ENCODE measurements at regions not wholly inside any gene's neighbourhood (a gene's known extent, or its start where the extent isn't known, plus 50 kb on each side); places are given as distances from the start of the nearest gene placed in this dataset.

GRCh38 chr1:201746156-201746555, 82.8 kb upstream of the IPO9 start:
- Histone ChIP-seq H3K4me2 (no peak overlapping the region), H3K79me2 (ENCODE audit: low read depth) (0 out of 2 replicates have a peak, but pooled peaks cover 12% of the 10 kb centered on the region), H2AFZ (no peak overlapping the region), H3K4me1 (replicated peaks; ENCODE audit: insufficient read depth) (peaks cover 66% of the 10 kb centered on the region), H3K9me3 (ENCODE audit: insufficient read depth, low read depth) (no peaks in the 10 kb centered on the region), H3K4me3 (no peak overlapping the region), H3K27me3 (ENCODE audit: insufficient read depth, low read depth) (no peaks in the 10 kb centered on the region), H3F3A (ENCODE audit: insufficient read depth, low read depth) (peaks cover 23% of the 10 kb centered on the region; the same call in 1 of the 2 replicates), H4K20me1 (ENCODE audit: insufficient read depth) (no peaks in the 10 kb centered on the region; the same call in 1 of the 2 replicates), H3K9me2 (ENCODE audit: insufficient read depth) (no peaks in the 10 kb centered on the region), H3K27ac (no peak overlapping the region), H3K36me3 (ENCODE audit: low read depth) (no peaks in the 10 kb centered on the region)
- no peak for DNase-seq
- CTCF ChIA-PET: interaction anchor here (0.6 kb wide), 1 partner anchor 416 kb away, joined by 4 read pairs; no protein-coding TSS in a partner anchor
- POLR2A ChIA-PET (ENCODE audit: unreplicated experiment): interaction anchor here (0.5 kb wide), 1 partner anchor 49 kb away, joined by 8 read pairs; no protein-coding TSS in a partner anchor
- no TSS peak for BruUV-seq (replicated peaks)
- TF ChIP-seq, protein P1, sequence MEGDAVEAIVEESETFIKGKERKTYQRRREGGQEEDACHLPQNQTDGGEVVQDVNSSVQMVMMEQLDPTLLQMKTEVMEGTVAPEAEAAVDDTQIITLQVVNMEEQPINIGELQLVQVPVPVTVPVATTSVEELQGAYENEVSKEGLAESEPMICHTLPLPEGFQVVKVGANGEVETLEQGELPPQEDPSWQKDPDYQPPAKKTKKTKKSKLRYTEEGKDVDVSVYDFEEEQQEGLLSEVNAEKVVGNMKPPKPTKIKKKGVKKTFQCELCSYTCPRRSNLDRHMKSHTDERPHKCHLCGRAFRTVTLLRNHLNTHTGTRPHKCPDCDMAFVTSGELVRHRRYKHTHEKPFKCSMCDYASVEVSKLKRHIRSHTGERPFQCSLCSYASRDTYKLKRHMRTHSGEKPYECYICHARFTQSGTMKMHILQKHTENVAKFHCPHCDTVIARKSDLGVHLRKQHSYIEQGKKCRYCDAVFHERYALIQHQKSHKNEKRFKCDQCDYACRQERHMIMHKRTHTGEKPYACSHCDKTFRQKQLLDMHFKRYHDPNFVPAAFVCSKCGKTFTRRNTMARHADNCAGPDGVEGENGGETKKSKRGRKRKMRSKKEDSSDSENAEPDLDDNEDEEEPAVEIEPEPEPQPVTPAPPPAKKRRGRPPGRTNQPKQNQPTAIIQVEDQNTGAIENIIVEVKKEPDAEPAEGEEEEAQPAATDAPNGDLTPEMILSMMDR (conservative IDR thresholded peaks at IDR 0.05): no peak
- no peak for TF ChIP-seq EZH2 (IDR thresholded peaks at IDR 0.05; ENCODE audit: low read depth)
- intact Hi-C loops (cut with micrococcal nuclease; ENCODE audit: unreplicated experiment): no loop called here

GRCh38 chr1:201747261-201747660, 81.7 kb upstream of the IPO9 start:
- H3K9me3 ChIP-seq (ENCODE audit: insufficient read depth, low read depth): no peaks in the 10 kb centered on the region
- ChIA-PET CTCF (interaction anchor here (1.0 kb wide), 1 partner anchor 85 kb away, joined by 3 read pairs; no protein-coding TSS in a partner anchor), POLR2A (ENCODE audit: unreplicated experiment) (no interaction called here)
- no peak for TF ChIP-seq EZH2 (IDR thresholded peaks at IDR 0.05; ENCODE audit: low read depth)
- TF ChIP-seq, protein P1 (conservative IDR thresholded peaks at IDR 0.05): no peak
- H3K27ac ChIP-seq: no peak overlapping the region
- DNase-seq: no peak
- no peaks in the 10 kb centered on the region for H3K36me3 ChIP-seq (ENCODE audit: low read depth)
- H2AFZ ChIP-seq: no peak overlapping the region
- no peak overlapping the region for H3K4me2 ChIP-seq
- H3K4me1 ChIP-seq (replicated peaks; ENCODE audit: insufficient read depth): peaks cover 60% of the 10 kb centered on the region
- 0 out of 2 replicates have a peak, but pooled peaks cover 11% of the 10 kb centered on the region for H3K79me2 ChIP-seq (ENCODE audit: low read depth)
- H4K20me1 ChIP-seq (ENCODE audit: insufficient read depth): no peaks in the 10 kb centered on the region; the same call in 1 of the 2 replicates
- H3K27me3 ChIP-seq (ENCODE audit: insufficient read depth, low read depth): no peaks in the 10 kb centered on the region
- H3K4me3 ChIP-seq: no peak overlapping the region
- H3F3A ChIP-seq (ENCODE audit: insufficient read depth, low read depth): peaks cover 14% of the 10 kb centered on the region; the same call in 1 of the 2 replicates
- intact Hi-C loops (cut with micrococcal nuclease; ENCODE audit: unreplicated experiment): no loop called here
- H3K9me2 ChIP-seq (ENCODE audit: insufficient read depth): no peaks in the 10 kb centered on the region
- no TSS peak for BruUV-seq (replicated peaks)

DNA sequence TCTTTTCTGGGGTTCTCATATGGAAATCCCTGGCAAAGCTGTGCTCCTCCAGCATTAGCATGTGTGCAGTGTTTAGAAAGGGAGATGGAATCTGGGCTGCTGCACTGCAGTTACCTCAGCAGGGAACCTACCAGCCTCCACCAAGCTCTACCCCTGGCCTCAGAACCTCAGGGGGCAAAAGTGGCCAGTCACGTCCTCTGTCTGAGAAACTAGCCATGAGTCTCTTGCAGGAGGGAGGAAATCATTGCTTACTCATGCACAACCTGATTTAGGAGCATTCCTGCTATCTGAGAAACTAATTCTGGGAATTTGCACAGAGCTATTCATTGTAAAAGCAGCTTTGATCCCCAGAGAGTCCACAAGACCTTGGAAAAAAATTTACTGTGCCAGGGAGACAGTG, 80.6 kb upstream of the IPO9 start:
- no peaks in the 10 kb centered on the region for H3K36me3 ChIP-seq (ENCODE audit: low read depth)
- H2AFZ ChIP-seq: no peak overlapping the region
- no peaks in the 10 kb centered on the region for H3K9me3 ChIP-seq (ENCODE audit: insufficient read depth, low read depth)
- H3K79me2 ChIP-seq (ENCODE audit: low read depth): 0 out of 2 replicates have a peak, but pooled peaks cover 11% of the 10 kb centered on the region
- H4K20me1 ChIP-seq (ENCODE audit: insufficient read depth): no peaks in the 10 kb centered on the region; the same call in 1 of the 2 replicates
- DNase-seq: peak; percentile 54 to 77
- POLR2A ChIA-PET (ENCODE audit: unreplicated experiment): interaction anchor here (0.6 kb wide), 2 partner anchors 12 to 71 kb away, joined by 5 to 12 read pairs; no protein-coding TSS in a partner anchor
- H3K9me2 ChIP-seq (ENCODE audit: insufficient read depth): no peaks in the 10 kb centered on the region
- H3F3A ChIP-seq (ENCODE audit: insufficient read depth, low read depth): peaks cover 11% of the 10 kb centered on the region; the same call in 1 of the 2 replicates
- CTCF ChIA-PET: interaction anchor here (0.8 to 1.0 kb wide), 3 partner anchors 45 to 136 kb away, joined by 3 read pairs; no protein-coding TSS in a partner anchor
- H3K4me3 ChIP-seq: no peak overlapping the region
- H3K4me1 ChIP-seq (replicated peaks; ENCODE audit: insufficient read depth): peaks cover 56% of the 10 kb centered on the region
- intact Hi-C loops (cut with micrococcal nuclease; ENCODE audit: unreplicated experiment): loop anchor here (1.0 kb wide), 1 partner anchor 8 kb away; no protein-coding TSS in a partner anchor
- peak overlapping the region; percentile 34 for H3K4me2 ChIP-seq
- no TSS peak for BruUV-seq (replicated peaks)
- no peak for TF ChIP-seq EZH2 (IDR thresholded peaks at IDR 0.05; ENCODE audit: low read depth)
- TF ChIP-seq, protein P1 (conservative IDR thresholded peaks at IDR 0.05): no peak
- H3K27ac ChIP-seq: peak overlapping the region; percentile 63
- no peaks in the 10 kb centered on the region for H3K27me3 ChIP-seq (ENCODE audit: insufficient read depth, low read depth)
